GM23248 (cell line): ENCODE measurements at regions not wholly inside any gene's neighbourhood (a gene's known extent, or its start where the extent isn't known, plus 50 kb on each side); places are given as distances from the start of the nearest gene placed in this dataset.

Experiments used
- DNase-seq: peaks from one replicate; pipeline ENCODE4 v3.0.0-alpha.2; 2015
- H2AFZ ChIP-seq: fragments of 200-600 bp; sonication (generic); 2 replicates; pipeline ENCODE4 v1.6.1; 2016; ENCODE audit warnings: antibody characterized with exemption
- H3F3A ChIP-seq: fragments of 200-600 bp; sonication (generic); 2 replicates; pipeline ENCODE4 v1.6.1; 2016; ENCODE audit warnings: mild to moderate bottlenecking, antibody characterized with exemption, mixed run types; ENCODE audit not compliant: insufficient read depth
- H3K27ac ChIP-seq: fragments of 200-600 bp; sonication (generic); 2 replicates; pipeline ENCODE4 v1.5.1; 2016; ENCODE audit warnings: mild to moderate bottlenecking
- H3K27me3 ChIP-seq: fragments of 200-600 bp; sonication (generic); replicated peaks from 2 replicates; pipeline ENCODE4 v1.6.1; 2016; ENCODE audit warnings: mild to moderate bottlenecking; ENCODE audit not compliant: insufficient read depth
- H3K36me3 ChIP-seq: fragments of 200-600 bp; sonication (generic); 2 replicates; pipeline ENCODE4 v1.6.1; 2016; ENCODE audit warnings: low read depth, mild to moderate bottlenecking
- H3K4me1 ChIP-seq: fragments of 200-600 bp; sonication (generic); 2 replicates; pipeline ENCODE4 v1.6.1; 2016; ENCODE audit warnings: mild to moderate bottlenecking; ENCODE audit not compliant: insufficient read depth
- H3K4me2 ChIP-seq: fragments of 200-600 bp; sonication (generic); one replicate; pipeline ENCODE4 v1.6.1; 2016; ENCODE audit warnings: mild to moderate bottlenecking; ENCODE audit not compliant: unreplicated experiment
- H3K4me3 ChIP-seq: fragments of 200-600 bp; sonication (generic); 2 replicates; pipeline ENCODE4 v1.5.1; 2016; ENCODE audit warnings: mild to moderate bottlenecking
- H3K79me2 ChIP-seq: fragments of 200-600 bp; sonication (generic); 2 replicates; pipeline ENCODE4 v1.6.1; 2016; ENCODE audit warnings: mild to moderate bottlenecking; ENCODE audit not compliant: insufficient read depth
- H3K9ac ChIP-seq: fragments of 200-600 bp; sonication (generic); 2 replicates; pipeline ENCODE4 v1.6.1; 2016; ENCODE audit warnings: mild to moderate bottlenecking
- H3K9me2 ChIP-seq: fragments of 200-600 bp; sonication (generic); 2 replicates; pipeline ENCODE4 v1.6.1; 2016; ENCODE audit warnings: mixed run types, mild to moderate bottlenecking, moderate library complexity; ENCODE audit not compliant: insufficient read depth
- H3K9me3 ChIP-seq: fragments of 200-600 bp; sonication (generic); one replicate; pipeline ENCODE4 v1.6.1; 2017; ENCODE audit warnings: low read depth
- H4K20me1 ChIP-seq: fragments of 200-600 bp; sonication (generic); 2 replicates; pipeline ENCODE4 v1.6.0; 2016; ENCODE audit not compliant: insufficient read depth
- EZH2 ChIP-seq: fragments of 200-600 bp; sonication (generic); IDR thresholded peaks from 2 replicates; pipeline ENCODE4 v1.6.1; 2018; ENCODE audit warnings: antibody characterized with exemption, mild to moderate bottlenecking; ENCODE audit not compliant: insufficient read depth, poor library complexity, severe bottlenecking
- EZH2phosphoT487 ChIP-seq: fragments of 200-600 bp; sonication (generic); IDR thresholded peaks from 2 replicates; pipeline ENCODE4 v1.6.1; 2018; ENCODE audit warnings: antibody characterized with exemption, moderate library complexity, mild to moderate bottlenecking, low read depth; ENCODE audit not compliant: insufficient read depth
- WGBS, 2 experiments: methylation state at CpG; one replicate each; pipeline ENCODE4 v1.1.6; 2015 to 2017; ENCODE audit warnings: low lambda C conversion rate in 2 of 2, low coverage in 1 of 2; ENCODE audit errors: missing lambda C conversion rate in 2 of 2; 5-methylcytosine and 5-hydroxymethylcytosine counted together
- in situ Hi-C: fragments of 300-500 bp; cut with MboI; formaldehyde crosslinking; loops from 2 replicates; pipeline ENCODE4 v1.15.0; 2020

- Histone ChIP-seq H3K79me2 (no peaks in the 10 kb centered on the region), H3F3A (no peaks in the 10 kb centered on the region), H2AFZ (no peak overlapping the region), H3K27ac (no peak overlapping the region), H3K4me2 (no peak overlapping the region), H4K20me1 (no peaks in the 10 kb centered on the region), H3K9ac (no peak overlapping the region), H3K9me3 (no peaks in the 10 kb centered on the region), H3K27me3 (no peaks in the 10 kb centered on the region; the same call in 1 of the 2 replicates), H3K4me1 (no peaks in the 10 kb centered on the region), H3K4me3 (no peak overlapping the region), H3K9me2 (no peaks in the 10 kb centered on the region), H3K36me3 (no peaks in the 10 kb centered on the region)
- 17 to 18% methylated on average over 2 of the region's 2 CpGs for WGBS, 2 experiments
- in situ Hi-C loops, result no loop called here
- no peak for DNase-seq
- TF ChIP-seq EZH2phosphoT487 (no peak), EZH2 (no peak)
These were observed 400.1 kb upstream of the CPEB2 start for GRCh38 chr4:14602206-14602605.

- H2AFZ ChIP-seq, result no peak overlapping the region
- H3K27ac ChIP-seq, result no peak overlapping the region
- no peak for TF ChIP-seq EZH2
- no peak for TF ChIP-seq EZH2phosphoT487
- H3K9me2 ChIP-seq, result no peaks in the 10 kb centered on the region
- 25 to 32% methylated on average over 3 of the region's 3 CpGs for WGBS, 2 experiments
- H3F3A ChIP-seq, result no peaks in the 10 kb centered on the region
- H3K4me2 ChIP-seq, result no peak overlapping the region
- no peaks in the 10 kb centered on the region for H4K20me1 ChIP-seq
- no peaks in the 10 kb centered on the region for H3K4me1 ChIP-seq
- no peaks in the 10 kb centered on the region for H3K9me3 ChIP-seq
- in situ Hi-C loops, result no loop called here
- H3K36me3 ChIP-seq, result no peaks in the 10 kb centered on the region
- no peaks in the 10 kb centered on the region; the same call in 1 of the 2 replicates for H3K27me3 ChIP-seq
- no peak overlapping the region for H3K4me3 ChIP-seq
- no peaks in the 10 kb centered on the region for H3K79me2 ChIP-seq
- no peak overlapping the region for H3K9ac ChIP-seq
- no peak for DNase-seq
These were observed 395.3 kb upstream of the CPEB2 start for GRCh38 chr4:14607001-14607400.

- 28 to 36% methylated on average over 2 of the region's 2 CpGs for WGBS, 2 experiments
These were observed 394.7 kb upstream of the CPEB2 start for GRCh38 chr4:14607578-14607977.

GRCh38 chr4:14608630-14609029 is 393.7 kb upstream of the CPEB2 start:
- no peak for TF ChIP-seq EZH2phosphoT487
- no peak for TF ChIP-seq EZH2
- Histone ChIP-seq H3K27ac (no peak overlapping the region), H3K9ac (no peak overlapping the region), H3K27me3 (no peaks in the 10 kb centered on the region; the same call in 1 of the 2 replicates), H3K9me2 (no peaks in the 10 kb centered on the region), H3K9me3 (no peaks in the 10 kb centered on the region), H3K79me2 (no peaks in the 10 kb centered on the region), H3K4me3 (no peak overlapping the region), H4K20me1 (no peaks in the 10 kb centered on the region), H3K36me3 (no peaks in the 10 kb centered on the region), H3K4me1 (no peaks in the 10 kb centered on the region), H2AFZ (no peak overlapping the region), H3K4me2 (no peak overlapping the region), H3F3A (no peaks in the 10 kb centered on the region)
- DNase-seq, result no peak
- in situ Hi-C loops, result no loop called here

More at GRCh38 chr4:14607578-14607977, 394.7 kb upstream of the CPEB2 start:
- Histone ChIP-seq H3K79me2 (no peaks in the 10 kb centered on the region), H3K36me3 (no peaks in the 10 kb centered on the region), H3K9me2 (no peaks in the 10 kb centered on the region), H4K20me1 (no peaks in the 10 kb centered on the region), H3K27me3 (no peaks in the 10 kb centered on the region; the same call in 1 of the 2 replicates), H2AFZ (no peak overlapping the region), H3K4me3 (no peak overlapping the region), H3F3A (no peaks in the 10 kb centered on the region), H3K4me2 (no peak overlapping the region), H3K9me3 (no peaks in the 10 kb centered on the region), H3K27ac (no peak overlapping the region), H3K9ac (no peak overlapping the region), H3K4me1 (no peaks in the 10 kb centered on the region)
- in situ Hi-C loops, result no loop called here
- DNase-seq, result no peak
- no peak for TF ChIP-seq EZH2
- TF ChIP-seq EZH2phosphoT487, result no peak

- no peaks in the 10 kb centered on the region for H3F3A ChIP-seq
- no peak for TF ChIP-seq EZH2phosphoT487
- no peak for TF ChIP-seq EZH2
- H3K4me2 ChIP-seq, result no peak overlapping the region
- H3K36me3 ChIP-seq, result no peaks in the 10 kb centered on the region
- H3K9me3 ChIP-seq, result no peaks in the 10 kb centered on the region
- no peaks in the 10 kb centered on the region for H3K4me1 ChIP-seq
- no peak for DNase-seq
- no peaks in the 10 kb centered on the region for H3K79me2 ChIP-seq
- H3K9me2 ChIP-seq, result no peaks in the 10 kb centered on the region
- no peak overlapping the region for H3K27ac ChIP-seq
- H4K20me1 ChIP-seq, result no peaks in the 10 kb centered on the region
- 4 to 6% methylated on average over 4 of the region's 4 CpGs for WGBS, 2 experiments
- no peaks in the 10 kb centered on the region for H3K27me3 ChIP-seq
- in situ Hi-C loops, result no loop called here
- H2AFZ ChIP-seq, result no peak overlapping the region
- H3K4me3 ChIP-seq, result no peak overlapping the region
- H3K9ac ChIP-seq, result no peak overlapping the region
These were observed 387.4 kb upstream of the CPEB2 start for GRCh38 chr4:14614840-14615239.
